Stimulated activated CD4-positive, alpha-beta T cell treated with anti-CD3 and anti-CD28 coated beads, Interleukin-1b, Interleukin-23, amount 100 ng/mL, for 1 hour (primary cell): ENCODE measurements at regions not wholly inside any gene's neighbourhood (a gene's known extent, or its start where the extent isn't known, plus 50 kb on each side); places are given as distances from the start of the nearest gene placed in this dataset.

ENCODE experiments used
- DNase-seq, 2 donors: peaks; one replicate each; pipeline ENCODE4 v3.0.0-alpha.2; 2020; ENCODE audit warnings: low read depth in 2 of 2

- DNase-seq = no peak
Measured at GRCh38 chr19:33898062-33898677, 101.5 kb downstream of the KCTD15 start.

- DNase-seq = no peak
Measured at GRCh38 chr19:33900817-33901216, 104.1 kb downstream of the KCTD15 start.

GRCh38 chr19:33902395-33902794 is 105.7 kb downstream of the KCTD15 start:
- DNase-seq = no peak

- no peak for DNase-seq
Measured at GRCh38 chr19:33902802-33903488, 106.3 kb downstream of the KCTD15 start.

- no peak for DNase-seq
Measured at GRCh38 chr19:33903489-33903850, 106.8 kb downstream of the KCTD15 start.

- no peak for DNase-seq
Measured at GRCh38 chr19:33904681-33905080, 108.0 kb downstream of the KCTD15 start.

GRCh38 chr19:33905473-33905936 is 108.8 kb downstream of the KCTD15 start:
- DNase-seq = no peak

- no peak for DNase-seq
Measured at GRCh38 chr19:33905937-33906577, 109.4 kb downstream of the KCTD15 start.

- no peak for DNase-seq
Measured at GRCh38 chr19:33906578-33907335, 110.1 kb downstream of the KCTD15 start.

- DNase-seq = no peak
Measured at GRCh38 chr19:33910922-33911321, 114.3 kb downstream of the KCTD15 start.

GRCh38 chr19:33914599-33914998 is 117.9 kb downstream of the KCTD15 start:
- no peak for DNase-seq

GRCh38 chr19:33916792-33917191 is 120.1 kb downstream of the KCTD15 start:
- DNase-seq = no peak

- DNase-seq = no peak
Measured at GRCh38 chr19:33919291-33919690, 122.6 kb downstream of the KCTD15 start.

- no peak for DNase-seq
Measured at GRCh38 chr19:33921165-33921564, 124.5 kb downstream of the KCTD15 start.

- no peak for DNase-seq
Measured at GRCh38 chr19:33926306-33926705, 129.6 kb downstream of the KCTD15 start.

- no peak for DNase-seq
Measured at GRCh38 chr19:33927789-33928457, 131.3 kb downstream of the KCTD15 start.

- no peak for DNase-seq
Measured at GRCh38 chr19:33928458-33928950, 131.8 kb downstream of the KCTD15 start.

GRCh38 chr19:33933931-33934330 is 137.3 kb downstream of the KCTD15 start:
- no peak for DNase-seq

- no peak for DNase-seq
Measured at GRCh38 chr19:33938821-33939220, 142.2 kb downstream of the KCTD15 start.

GRCh38 chr19:33941133-33941532 is 144.5 kb downstream of the KCTD15 start:
- DNase-seq = no peak

- DNase-seq = no peak
Measured at GRCh38 chr19:33946535-33947264, 150.0 kb downstream of the KCTD15 start.
